DOHH2 (cell line): ENCODE measurements at regions not wholly inside any gene's neighbourhood (a gene's known extent, or its start where the extent isn't known, plus 50 kb on each side); places are given as distances from the start of the nearest gene placed in this dataset.

Experiments
- EZH2phosphoT487 ChIP-seq: fragments of 200-600 bp; sonication (generic); IDR thresholded peaks from 2 replicates; pipeline ENCODE4 v1.6.1; 2017; ENCODE audit warnings: borderline replicate concordance, mild to moderate bottlenecking, antibody characterized with exemption, low read length, moderate library complexity, mixed read lengths
- TF ChIP-seq, protein P1 (sequence below): fragments of 200-600 bp; sonication (generic); IDR thresholded peaks from one replicate; pipeline ENCODE4 v1.5.1; 2014; ENCODE audit warnings: antibody characterized with exemption, mild to moderate bottlenecking, low read depth, low read length; ENCODE audit not compliant: poor library complexity, severe bottlenecking

- TF ChIP-seq, protein P1, sequence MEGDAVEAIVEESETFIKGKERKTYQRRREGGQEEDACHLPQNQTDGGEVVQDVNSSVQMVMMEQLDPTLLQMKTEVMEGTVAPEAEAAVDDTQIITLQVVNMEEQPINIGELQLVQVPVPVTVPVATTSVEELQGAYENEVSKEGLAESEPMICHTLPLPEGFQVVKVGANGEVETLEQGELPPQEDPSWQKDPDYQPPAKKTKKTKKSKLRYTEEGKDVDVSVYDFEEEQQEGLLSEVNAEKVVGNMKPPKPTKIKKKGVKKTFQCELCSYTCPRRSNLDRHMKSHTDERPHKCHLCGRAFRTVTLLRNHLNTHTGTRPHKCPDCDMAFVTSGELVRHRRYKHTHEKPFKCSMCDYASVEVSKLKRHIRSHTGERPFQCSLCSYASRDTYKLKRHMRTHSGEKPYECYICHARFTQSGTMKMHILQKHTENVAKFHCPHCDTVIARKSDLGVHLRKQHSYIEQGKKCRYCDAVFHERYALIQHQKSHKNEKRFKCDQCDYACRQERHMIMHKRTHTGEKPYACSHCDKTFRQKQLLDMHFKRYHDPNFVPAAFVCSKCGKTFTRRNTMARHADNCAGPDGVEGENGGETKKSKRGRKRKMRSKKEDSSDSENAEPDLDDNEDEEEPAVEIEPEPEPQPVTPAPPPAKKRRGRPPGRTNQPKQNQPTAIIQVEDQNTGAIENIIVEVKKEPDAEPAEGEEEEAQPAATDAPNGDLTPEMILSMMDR = no peak
- TF ChIP-seq EZH2phosphoT487 = no peak
These were observed 1024.1 kb upstream of the AMELY start for GRCh38 chrY:7935606-7936005.
